Adrenal gland (tissue), 9 donors: ENCODE measurements at regions not wholly inside any gene's neighbourhood (a gene's known extent, or its start where the extent isn't known, plus 50 kb on each side); places are given as distances from the start of the nearest gene placed in this dataset.
A peak's percentile ranks its signal among the peaks of the same experiment; 100 is the strongest.

Experiments
- DNase-seq, 7 donors: peaks; one replicate each; pipeline ENCODE4 v3.0.0-alpha.2; 2019 to 2020
- H3K27ac ChIP-seq, 5 donors: fragments of 200-600 bp; sonication (generic) in 4 of 5; 1 replicate in 3 of 5; 2 replicates in 2 of 5; pipeline versions ENCODE4 v1.5.1 to v1.8.0; 2016 to 2020; ENCODE audit warnings: mild to moderate bottlenecking in 1 of 5
- H3K27me3 ChIP-seq: fragments of 200-600 bp; 2 replicates; pipeline ENCODE4 v1.8.0; 2021
- H3K36me3 ChIP-seq, 2 donors: fragments of 200-600 bp; replicated peaks in 1 of 2; 1 replicate in 1 of 2; 2 replicates in 1 of 2; pipeline versions ENCODE4 v1.5.1 to v1.8.0; 2018 to 2022
- H3K4me1 ChIP-seq, 2 donors: fragments of 200-600 bp; replicated peaks in 1 of 2; 1 replicate in 1 of 2; 2 replicates in 1 of 2; pipeline versions ENCODE4 v1.5.1 to v1.8.0; 2018 to 2021
- H3K4me3 ChIP-seq, 4 donors: fragments of 200-600 bp; sonication (generic) in 3 of 4; one replicate each; pipeline ENCODE4 v1.5.1; 2016 to 2018
- H3K9me3 ChIP-seq, 3 donors: fragments of 200-600 bp; sonication (generic) in 1 of 3; replicated peaks in 1 of 3; 1 replicate in 2 of 3; 2 replicates in 1 of 3; pipeline versions ENCODE4 v1.5.1 to v1.8.0; 2016 to 2021
- POLR2A ChIP-seq, 2 donors: fragments of 450-650 bp; IDR thresholded peaks; one replicate each; pipeline ENCODE4 v1.6.1; 2017; ENCODE audit warnings: antibody characterized with exemption in 2 of 2, mild to moderate bottlenecking in 2 of 2, moderate library complexity in 1 of 2
- WGBS, 4 donors: extraction: QIAGEN DNeasy Blood & Tissue Kit in 2 of 4; methylation state at CpG; one replicate each; pipeline versions ENCODE4 v1.1.5 to v1.1.7; 2013 to 2017; 5-methylcytosine and 5-hydroxymethylcytosine counted together
- intact Hi-C, 2 donors: fragments of 100-400 bp; cut with DNase I; formaldehyde crosslinking; loops; one replicate each; pipeline versions ENCODE4 v1.14.1 to v1.15.0; 2022 to 2023
- TF ChIP-seq, protein P1 (sequence below), 6 experiments: fragments of 450-650 bp in 4 of 6; fragments of 200-600 bp in 2 of 6; sonication (generic) in 1 of 6; IDR thresholded peaks; 1 replicate in 5 of 6; 2 replicates in 1 of 6; pipeline versions ENCODE4 v1.5.1 to v1.8.0; 2016 to 2021; ENCODE audit warnings: antibody characterized with exemption in 6 of 6, mild to moderate bottlenecking in 2 of 6, moderate library complexity in 1 of 6
- donor health status: healthy with polysubstance abuse.
- donor health status: Bipolar disorder and iron deficiency.
- donor health status: DM: yes; HTN: yes; CAD: no.
- donor health status: DM: no; HTN: no; CAD: no.
- donor health status: DM: no; HTN: no; CAD: no.

DNA sequence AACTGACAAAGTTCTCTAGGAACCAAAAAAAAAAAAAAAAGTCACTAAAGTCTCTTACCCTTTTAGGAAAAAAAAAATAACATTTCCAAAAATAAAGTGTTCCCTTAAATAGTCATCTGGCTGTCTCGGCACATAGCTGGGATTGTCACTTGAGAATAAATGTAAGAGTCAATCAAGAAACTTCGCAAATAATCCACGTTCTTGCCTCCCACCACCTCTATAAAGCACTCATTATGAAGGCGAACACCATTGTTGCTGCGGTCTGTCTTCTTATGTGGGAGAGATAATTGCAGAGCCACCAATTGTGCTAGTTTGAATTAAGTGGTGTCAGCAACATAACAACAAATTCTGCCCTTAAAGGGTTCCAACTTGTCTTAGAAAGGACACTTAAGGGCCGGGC, 163.7 kb downstream of the FBXO15 start:
- no peaks in the 10 kb centered on the region for H3K36me3 ChIP-seq
- intact Hi-C loops: no loop called here
- WGBS, 4 donors: 75 to 87% (median 82%) methylated on average over 6 of the region's 6 CpGs
- no peak overlapping the region for H3K4me3 ChIP-seq
- no peak overlapping the region for H3K27ac ChIP-seq
- H3K27me3 ChIP-seq: no peaks in the 10 kb centered on the region
- no peak for TF ChIP-seq POLR2A (IDR thresholded peaks at IDR 0.05)
- TF ChIP-seq, protein P1, sequence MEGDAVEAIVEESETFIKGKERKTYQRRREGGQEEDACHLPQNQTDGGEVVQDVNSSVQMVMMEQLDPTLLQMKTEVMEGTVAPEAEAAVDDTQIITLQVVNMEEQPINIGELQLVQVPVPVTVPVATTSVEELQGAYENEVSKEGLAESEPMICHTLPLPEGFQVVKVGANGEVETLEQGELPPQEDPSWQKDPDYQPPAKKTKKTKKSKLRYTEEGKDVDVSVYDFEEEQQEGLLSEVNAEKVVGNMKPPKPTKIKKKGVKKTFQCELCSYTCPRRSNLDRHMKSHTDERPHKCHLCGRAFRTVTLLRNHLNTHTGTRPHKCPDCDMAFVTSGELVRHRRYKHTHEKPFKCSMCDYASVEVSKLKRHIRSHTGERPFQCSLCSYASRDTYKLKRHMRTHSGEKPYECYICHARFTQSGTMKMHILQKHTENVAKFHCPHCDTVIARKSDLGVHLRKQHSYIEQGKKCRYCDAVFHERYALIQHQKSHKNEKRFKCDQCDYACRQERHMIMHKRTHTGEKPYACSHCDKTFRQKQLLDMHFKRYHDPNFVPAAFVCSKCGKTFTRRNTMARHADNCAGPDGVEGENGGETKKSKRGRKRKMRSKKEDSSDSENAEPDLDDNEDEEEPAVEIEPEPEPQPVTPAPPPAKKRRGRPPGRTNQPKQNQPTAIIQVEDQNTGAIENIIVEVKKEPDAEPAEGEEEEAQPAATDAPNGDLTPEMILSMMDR (IDR thresholded peaks at IDR 0.05): no peak
- H3K9me3 ChIP-seq: no peaks in the 10 kb centered on the region
- no peak for DNase-seq
- H3K4me1 ChIP-seq: no peaks in the 10 kb centered on the region

DNA sequence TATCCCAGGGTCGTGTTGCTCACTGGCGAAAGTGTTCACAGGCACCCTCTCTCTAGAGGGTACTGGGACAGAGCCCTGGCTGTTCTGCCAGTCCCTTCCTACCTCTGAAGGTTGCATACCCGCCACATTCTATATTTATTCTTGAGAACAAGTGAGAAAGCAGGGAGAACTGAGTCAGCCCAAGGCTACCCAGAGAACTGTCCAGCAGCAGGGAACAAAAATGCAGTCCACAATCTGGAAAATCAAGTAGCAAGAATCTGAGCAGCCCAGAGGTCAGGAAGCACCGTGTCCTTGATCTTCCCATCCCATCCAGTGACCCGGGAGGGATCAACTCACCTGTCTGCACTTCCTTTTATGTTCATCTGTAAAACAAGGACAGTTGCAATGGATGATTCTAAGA, 164.1 kb downstream of the FBXO15 start:
- H3K4me1 ChIP-seq: no peaks in the 10 kb centered on the region
- 66 to 70% (median 69%) methylated on average over 5 of the region's 5 CpGs for WGBS, 4 donors
- TF ChIP-seq, protein P1 (IDR thresholded peaks at IDR 0.05): no peak
- no peak for TF ChIP-seq POLR2A (IDR thresholded peaks at IDR 0.05)
- no peak overlapping the region for H3K27ac ChIP-seq
- intact Hi-C loops: no loop called here
- no peaks in the 10 kb centered on the region for H3K36me3 ChIP-seq
- no peaks in the 10 kb centered on the region for H3K27me3 ChIP-seq
- H3K9me3 ChIP-seq: no peaks in the 10 kb centered on the region
- no peak for DNase-seq
- no peak overlapping the region for H3K4me3 ChIP-seq

DNA sequence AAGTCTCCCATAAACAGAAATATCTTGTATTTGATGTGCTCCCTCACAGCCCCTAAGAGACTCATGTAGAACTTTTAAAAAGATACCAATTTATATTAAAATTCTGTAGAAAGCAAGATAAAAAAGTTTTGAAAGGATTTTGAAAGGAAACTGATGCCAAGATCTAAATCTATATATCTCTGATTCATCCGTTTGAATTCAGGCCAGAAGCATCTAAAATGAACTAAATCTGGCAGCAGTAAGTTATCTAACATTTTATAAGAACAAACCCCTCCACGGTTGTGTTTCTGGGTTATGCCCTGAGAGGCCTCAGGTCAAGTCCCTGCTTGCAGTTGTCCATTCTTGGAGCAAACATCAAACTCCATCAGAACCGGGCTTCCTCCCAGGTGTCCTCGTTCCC, 165.8 kb downstream of the FBXO15 start:
- H3K4me3 ChIP-seq: no peak overlapping the region
- WGBS, 4 donors: 47 to 61% (median 55%) methylated on average over 4 of the region's 4 CpGs
- intact Hi-C loops: no loop called here
- no peak for TF ChIP-seq POLR2A (IDR thresholded peaks at IDR 0.05)
- TF ChIP-seq, protein P1 (IDR thresholded peaks at IDR 0.05): no peak
- H3K36me3 ChIP-seq: no peaks in the 10 kb centered on the region
- no peaks in the 10 kb centered on the region for H3K9me3 ChIP-seq
- H3K27me3 ChIP-seq: no peaks in the 10 kb centered on the region
- no peaks in the 10 kb centered on the region for H3K4me1 ChIP-seq
- H3K27ac ChIP-seq: no peak overlapping the region
- DNase-seq: no peak

DNA sequence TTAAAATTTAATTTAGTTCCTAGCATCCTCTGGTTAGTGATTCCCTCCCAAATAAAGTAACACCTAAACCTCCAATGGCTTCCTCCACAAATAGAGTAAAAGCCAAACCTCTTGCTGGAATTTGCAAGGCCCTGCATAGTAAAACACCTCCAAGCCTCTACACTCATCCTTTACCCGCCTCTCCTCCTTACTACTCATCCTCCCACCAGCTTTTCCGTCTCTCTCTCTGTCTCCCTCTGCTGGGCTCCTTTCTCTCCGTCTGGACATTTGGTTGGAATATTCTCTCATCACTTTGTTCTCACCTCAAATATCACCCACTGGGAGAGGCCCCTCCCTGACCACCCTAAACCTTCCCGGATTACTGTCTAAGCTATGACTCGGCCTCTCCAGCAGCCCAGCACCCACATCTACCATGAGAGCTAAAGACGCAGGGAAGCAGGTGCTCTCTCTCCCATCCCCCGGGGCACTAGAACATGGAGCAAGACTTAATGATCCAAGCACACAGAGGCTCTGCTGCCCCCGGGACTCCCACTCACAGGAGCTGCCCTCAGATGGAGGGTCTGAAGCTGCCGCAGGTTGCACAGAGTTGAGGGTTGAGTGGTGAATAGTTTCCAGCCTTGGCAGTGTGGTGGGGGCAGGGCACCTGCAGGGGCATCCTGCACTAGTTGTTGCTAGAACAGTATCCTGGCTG, 167.2 kb downstream of the FBXO15 start:
- WGBS, 4 donors: 69 to 82% (median 76%) methylated on average over 6 to 9 of the region's 9 CpGs
- no peak overlapping the region for H3K27ac ChIP-seq
- no peaks in the 10 kb centered on the region for H3K36me3 ChIP-seq
- H3K4me3 ChIP-seq: no peak overlapping the region
- intact Hi-C loops: no loop called here
- DNase-seq: no peak
- H3K9me3 ChIP-seq: no peaks in the 10 kb centered on the region
- H3K27me3 ChIP-seq: no peaks in the 10 kb centered on the region
- no peaks in the 10 kb centered on the region for H3K4me1 ChIP-seq
- TF ChIP-seq POLR2A (IDR thresholded peaks at IDR 0.05): no peak
- TF ChIP-seq, protein P1 (IDR thresholded peaks at IDR 0.05): peak in 1 of 6 experiments; percentile 3
